ENCODE measurements at regions not wholly inside any gene's neighbourhood (a gene's known extent, or its start where the extent isn't known, plus 50 kb on each side); places are given as distances from the start of the nearest gene placed in this dataset.

DNA sequence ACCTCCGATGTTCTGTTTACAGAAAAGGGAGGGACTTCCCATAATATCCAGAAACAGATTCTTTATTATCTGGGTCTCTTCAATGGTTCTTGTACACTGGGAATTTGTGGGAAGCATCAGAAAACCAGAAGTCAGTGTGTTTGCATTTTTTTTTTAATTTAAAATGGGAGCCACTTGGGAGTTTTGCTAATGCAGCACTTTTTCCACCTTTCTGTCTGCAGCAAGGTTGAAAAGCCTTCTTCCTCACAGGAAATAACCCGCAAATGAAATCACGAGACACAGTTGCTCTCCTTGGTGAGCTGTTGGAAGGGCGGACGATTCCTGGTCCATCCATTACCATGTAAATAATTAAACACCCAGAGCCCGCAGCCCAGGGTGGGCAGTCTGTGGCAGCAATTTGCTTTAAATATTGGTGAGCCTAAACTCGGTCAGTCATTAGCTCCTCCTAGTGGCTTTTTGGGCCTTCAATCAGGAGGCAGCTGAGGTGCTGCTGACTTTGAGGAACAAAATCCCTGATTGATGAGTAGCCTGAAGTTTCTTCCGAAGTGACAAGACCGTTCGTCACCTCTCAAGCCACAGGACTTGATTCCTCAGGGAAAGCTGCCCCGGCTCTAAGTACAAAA, 471.5 kb downstream of the EPHA4 start:
- WGBS, 2 donors, result 67 to 73% methylated on average over 11 of the region's 11 CpGs
- H3K27ac ChIP-seq, result no peak overlapping the region
- no peak for DNase-seq (ENCODE audit: low spot score in 2 of 2)
- TF ChIP-seq EP300 (IDR thresholded peaks at IDR 0.05), result no peak
- no peak for TF ChIP-seq CTCF (IDR thresholded peaks at IDR 0.05)
- TF ChIP-seq POLR2A (IDR thresholded peaks at IDR 0.05), result no peak
- no peaks in the 10 kb centered on the region for H3K27me3 ChIP-seq
- H3K4me3 ChIP-seq, result no peak overlapping the region
- peaks cover 0 to 12% (median 0%) of the 10 kb centered on the region in 4 donors for H3K4me1 ChIP-seq
- H3K9me3 ChIP-seq, result no peaks in the 10 kb centered on the region
- no peaks in the 10 kb centered on the region for H3K36me3 ChIP-seq

DNA sequence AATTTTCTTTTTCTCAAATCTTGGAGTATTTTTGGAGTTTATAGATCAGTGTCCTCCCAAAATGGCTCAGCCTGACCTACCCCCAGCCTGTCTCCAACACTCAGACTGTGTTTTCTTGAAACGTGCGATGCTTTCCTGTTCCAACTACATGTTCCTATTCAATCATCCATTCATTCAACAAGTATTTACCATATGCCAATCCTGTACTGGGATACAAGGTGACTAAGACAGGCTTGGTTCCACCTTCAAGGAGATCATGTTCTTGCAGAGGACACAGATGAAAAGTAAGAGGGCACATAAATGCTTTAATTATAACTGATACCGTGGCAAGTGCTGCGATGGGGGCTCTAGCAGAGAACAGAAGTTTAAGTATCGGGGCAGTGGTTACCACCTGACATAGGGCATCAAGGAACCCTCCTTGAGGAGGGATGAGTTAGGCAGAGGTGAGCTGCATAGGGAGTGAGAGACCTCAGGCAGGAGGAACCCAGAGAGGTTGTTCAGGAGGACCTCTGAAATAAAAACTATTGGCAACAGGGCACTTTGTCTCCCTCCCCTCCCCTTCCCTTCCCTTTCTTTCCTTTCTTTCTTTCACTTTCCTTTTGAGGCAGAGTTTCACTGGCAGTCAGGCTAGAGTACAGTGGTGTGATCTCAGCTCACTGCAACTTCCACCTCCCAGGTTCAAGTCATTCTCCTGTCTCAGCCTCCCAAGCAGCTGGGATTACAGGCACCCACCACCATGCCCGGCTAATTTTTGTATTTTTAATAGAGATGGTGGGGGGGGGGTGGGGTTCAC, 469.0 kb downstream of the EPHA4 start:
- Histone ChIP-seq H3K36me3 (no peaks in the 10 kb centered on the region), H3K27me3 (no peaks in the 10 kb centered on the region), H3K4me1 (peaks cover 0 to 12% (median 0%) of the 10 kb centered on the region in 4 donors), H3K9me3 (no peaks in the 10 kb centered on the region), H3K4me3 (no peak overlapping the region), H3K27ac (no peak overlapping the region)
- no peak for DNase-seq (ENCODE audit: low spot score in 2 of 2)
- TF ChIP-seq EP300 (IDR thresholded peaks at IDR 0.05) (no peak), POLR2A (IDR thresholded peaks at IDR 0.05) (no peak)
- WGBS, 2 donors, result 85 to 89% methylated on average over 6 of the region's 6 CpGs

GRCh38 chr2:221103930-221104329, 468.2 kb downstream of the EPHA4 start:
- Histone ChIP-seq H3K27ac (peak overlapping the region in 1 of 4 donors; percentile 22), H3K27me3 (no peaks in the 10 kb centered on the region), H3K4me1 (peaks cover 0 to 12% (median 0%) of the 10 kb centered on the region in 4 donors), H3K4me3 (no peak overlapping the region), H3K36me3 (no peaks in the 10 kb centered on the region), H3K9me3 (no peaks in the 10 kb centered on the region)
- WGBS, 2 donors, result 69 to 75% methylated on average over 5 of the region's 5 CpGs
- TF ChIP-seq CTCF (IDR thresholded peaks at IDR 0.05) (no peak), EP300 (IDR thresholded peaks at IDR 0.05) (no peak), POLR2A (IDR thresholded peaks at IDR 0.05) (no peak)
- no peak for DNase-seq (ENCODE audit: low spot score in 2 of 2)

DNA sequence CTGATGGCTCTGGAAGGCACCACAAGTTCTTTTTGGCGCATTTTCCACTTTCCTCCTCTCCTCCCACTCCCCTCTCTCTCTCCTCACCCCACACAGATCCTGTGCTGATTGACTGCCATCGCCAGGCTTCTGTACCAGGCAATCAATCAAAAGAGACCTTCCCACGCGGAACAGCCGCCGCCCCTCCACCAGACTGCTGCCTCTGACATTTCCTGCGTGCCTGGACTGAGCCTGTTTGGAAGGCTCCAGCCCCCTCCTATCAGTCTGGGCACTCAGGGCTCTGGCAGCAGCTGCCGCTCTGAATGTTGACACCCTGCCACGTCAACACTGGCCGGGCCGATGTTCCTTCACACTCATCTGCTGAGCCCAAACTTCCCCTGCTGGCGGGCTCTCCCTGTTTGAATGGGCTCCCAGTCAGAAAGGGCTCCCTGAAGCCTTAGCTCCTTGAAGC, 467.7 kb downstream of the EPHA4 start:
- H3K4me3 ChIP-seq, result no peak overlapping the region
- WGBS, 2 donors, result 18 to 24% methylated on average over 12 of the region's 12 CpGs
- H3K36me3 ChIP-seq, result no peaks in the 10 kb centered on the region
- H3K27ac ChIP-seq, result peak overlapping the region in 1 of 4 donors; percentile 22
- peak; percentile 36 for DNase-seq (ENCODE audit: low spot score in 2 of 2)
- no peaks in the 10 kb centered on the region for H3K27me3 ChIP-seq
- H3K4me1 ChIP-seq, result peaks cover 0 to 12% (median 0%) of the 10 kb centered on the region in 4 donors
- no peak for TF ChIP-seq EP300 (IDR thresholded peaks at IDR 0.05)
- TF ChIP-seq CTCF (IDR thresholded peaks at IDR 0.05), result no peak
- no peak for TF ChIP-seq POLR2A (IDR thresholded peaks at IDR 0.05)
- no peaks in the 10 kb centered on the region for H3K9me3 ChIP-seq

DNA sequence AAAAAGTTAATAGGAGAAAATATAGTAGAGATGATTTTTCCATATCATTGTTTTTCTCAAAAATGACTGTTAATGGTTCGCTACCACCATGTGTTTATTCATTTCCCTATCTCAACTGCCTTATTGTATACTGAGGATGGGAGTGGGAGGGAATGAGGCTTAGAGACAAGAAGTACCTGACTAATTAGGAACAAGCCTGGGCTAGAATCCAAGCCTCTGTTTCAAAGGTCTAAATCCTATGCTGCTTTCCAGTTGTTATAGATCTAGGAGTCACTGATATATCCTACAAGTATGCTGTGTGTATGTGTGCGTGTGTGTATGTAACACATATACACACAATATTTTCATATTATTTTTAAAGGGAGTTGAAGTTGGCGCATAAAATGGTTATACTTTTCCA, 465.9 kb downstream of the EPHA4 start:
- H3K4me3 ChIP-seq, result no peak overlapping the region
- TF ChIP-seq POLR2A (IDR thresholded peaks at IDR 0.05), result no peak
- TF ChIP-seq CTCF (IDR thresholded peaks at IDR 0.05), result no peak
- no peak for TF ChIP-seq EP300 (IDR thresholded peaks at IDR 0.05)
- WGBS, 2 donors, result 93% methylated on average over 3 of the region's 3 CpGs
- H3K4me1 ChIP-seq, result peaks cover 0 to 12% (median 0%) of the 10 kb centered on the region in 4 donors
- no peaks in the 10 kb centered on the region for H3K9me3 ChIP-seq
- no peak overlapping the region for H3K27ac ChIP-seq
- no peaks in the 10 kb centered on the region for H3K27me3 ChIP-seq
- DNase-seq (ENCODE audit: low spot score in 2 of 2), result no peak
- no peaks in the 10 kb centered on the region for H3K36me3 ChIP-seq
